ENCODE measurements at regions not wholly inside any gene's neighbourhood (a gene's known extent, or its start where the extent isn't known, plus 50 kb on each side); places are given as distances from the start of the nearest gene placed in this dataset.

DNA sequence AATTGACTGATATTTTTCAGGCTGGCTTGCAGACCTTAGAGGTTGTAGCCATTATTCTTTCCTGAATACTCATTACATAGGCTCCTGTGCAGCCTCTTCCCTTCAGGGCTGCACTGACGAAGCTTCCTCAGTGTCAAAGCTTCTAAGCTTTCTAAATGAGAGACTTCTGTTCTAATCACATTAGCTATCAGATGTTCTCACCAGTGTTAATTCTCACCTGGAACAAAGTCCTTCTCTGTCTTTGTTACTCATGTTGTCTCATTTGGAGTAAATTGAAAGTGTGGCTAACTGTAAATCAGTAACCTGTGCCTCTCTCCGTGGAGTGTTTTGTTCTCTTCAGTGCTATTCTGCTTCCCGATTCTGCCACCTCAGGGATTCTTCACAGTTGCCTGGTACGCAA lies 76.9 kb downstream of the MC4R start:
- TF ChIP-seq PTBP1 (IDR thresholded peaks at IDR 0.05; ENCODE audit: low read depth, low read length, poor library complexity, severe bottlenecking) = no peak
- no peak for TF ChIP-seq POLR2A (IDR thresholded peaks at IDR 0.05; ENCODE audit: insufficient read depth in 1 of 2, low read depth in 2 of 2, low read length in 2 of 2)
- TF ChIP-seq SP5 (CRISPR knock-in tag; IDR thresholded peaks at IDR 0.05; ENCODE audit: borderline replicate concordance, low read depth) = no peak
- TF ChIP-seq KDM5B (CRISPR knock-in tag; IDR thresholded peaks at IDR 0.05; ENCODE audit: borderline replicate concordance) = no peak
- TF ChIP-seq RELA (CRISPR knock-in tag; IDR thresholded peaks at IDR 0.05) = no peak
- TF ChIP-seq ZNF569 (CRISPR knock-in tag; IDR thresholded peaks at IDR 0.05; ENCODE audit: borderline replicate concordance) = no peak
- no peak for TF ChIP-seq ZNF367 (CRISPR knock-in tag; IDR thresholded peaks at IDR 0.05; ENCODE audit: borderline replicate concordance)
- TF ChIP-seq ATRX (CRISPR knock-in tag; IDR thresholded peaks at IDR 0.05; ENCODE audit: borderline replicate concordance) = no peak
- no peak for TF ChIP-seq SUZ12 (IDR thresholded peaks at IDR 0.05; ENCODE audit: low read depth, low read length)
- TF ChIP-seq ZSCAN20 (CRISPR knock-in tag; IDR thresholded peaks at IDR 0.05; ENCODE audit: borderline replicate concordance) = no peak
- TF ChIP-seq ELF4 (CRISPR knock-in tag; IDR thresholded peaks at IDR 0.05; ENCODE audit: borderline replicate concordance) = no peak
